Mesenchymal stem cell (in vitro differentiated cells and primary cell): ENCODE measurements at regions not wholly inside any gene's neighbourhood (a gene's known extent, or its start where the extent isn't known, plus 50 kb on each side); places are given as distances from the start of the nearest gene placed in this dataset.
A peak's percentile ranks its signal among the peaks of the same experiment; 100 is the strongest.

Source experiments
- DNase-seq: peaks from one replicate; pipeline ENCODE4 v3.0.0-alpha.2; 2013
- H2AFZ ChIP-seq: one replicate; pipeline ENCODE4 v1.6.1; 2013; ENCODE audit warnings: low read depth, mild to moderate bottlenecking, control low read depth, inconsistent platforms, low read length, moderate library complexity
- H2AK5ac ChIP-seq: 2 replicates; pipeline ENCODE4 v1.6.1; 2013; ENCODE audit warnings: low read length, moderate library complexity, mild to moderate bottlenecking, inconsistent platforms; ENCODE audit not compliant: severe bottlenecking
- H2BK120ac ChIP-seq: one replicate; pipeline ENCODE4 v1.6.1; 2013; ENCODE audit warnings: low read depth, mild to moderate bottlenecking, inconsistent platforms, low read length, moderate library complexity
- H2BK12ac ChIP-seq, 2 experiments: one replicate each; pipeline ENCODE4 v1.6.1; 2013; ENCODE audit warnings: inconsistent platforms in 2 of 2, low read length in 2 of 2, mild to moderate bottlenecking in 2 of 2, moderate library complexity in 2 of 2, control low read depth in 1 of 2
- H2BK15ac ChIP-seq: one replicate; pipeline ENCODE4 v1.6.1; 2013; ENCODE audit warnings: mild to moderate bottlenecking, low read depth, inconsistent platforms; ENCODE audit not compliant: poor library complexity, severe bottlenecking
- H2BK5ac ChIP-seq: 2 replicates; pipeline ENCODE4 v1.6.1; 2013; ENCODE audit warnings: low read depth, mild to moderate bottlenecking, low read length, control low read depth, inconsistent platforms; ENCODE audit not compliant: poor library complexity, severe bottlenecking
- H3K14ac ChIP-seq, 2 experiments: one replicate each; pipeline ENCODE4 v1.6.1; 2013; ENCODE audit warnings: inconsistent platforms in 2 of 2, low read length in 2 of 2, control low read depth in 1 of 2, mild to moderate bottlenecking in 1 of 2, moderate library complexity in 1 of 2
- H3K18ac ChIP-seq, 2 experiments: one replicate each; pipeline ENCODE4 v1.6.1; 2013; ENCODE audit warnings: inconsistent platforms in 2 of 2, low read length in 2 of 2, control low read depth in 1 of 2, low read depth in 1 of 2, mild to moderate bottlenecking in 1 of 2
- H3K23ac ChIP-seq, 2 experiments: one replicate each; pipeline ENCODE4 v1.6.1; 2013; ENCODE audit warnings: inconsistent platforms in 2 of 2, low read length in 2 of 2, mild to moderate bottlenecking in 2 of 2, moderate library complexity in 2 of 2, control low read depth in 1 of 2
- H3K27ac ChIP-seq: 2 replicates; pipeline ENCODE4 v1.5.1; 2013; ENCODE audit warnings: mild to moderate bottlenecking, moderate library complexity, low read length, control low read depth, inconsistent platforms; ENCODE audit not compliant: poor library complexity, severe bottlenecking
- H3K27me3 ChIP-seq, 2 experiments: 2 replicates each; pipeline versions ENCODE4 v1.6.1 to v1.7.0; 2013; ENCODE audit warnings: low read length in 2 of 2, mild to moderate bottlenecking in 2 of 2, moderate library complexity in 2 of 2, control low read depth in 1 of 2, inconsistent platforms in 1 of 2; ENCODE audit not compliant: control insufficient read depth in 1 of 2, insufficient read depth in 1 of 2
- H3K36me3 ChIP-seq, 2 experiments: 2 replicates each; pipeline versions ENCODE4 v1.6.1 to v1.7.0; 2013; ENCODE audit warnings: low read length in 2 of 2, control low read depth in 1 of 2, inconsistent platforms in 1 of 2, low read depth in 1 of 2, mild to moderate bottlenecking in 1 of 2; ENCODE audit not compliant: insufficient read depth in 2 of 2, control insufficient read depth in 1 of 2
- H3K4ac ChIP-seq, 2 experiments: one replicate each; pipeline ENCODE4 v1.6.1; 2013; ENCODE audit warnings: inconsistent platforms in 2 of 2, low read length in 2 of 2, mild to moderate bottlenecking in 2 of 2, moderate library complexity in 2 of 2, control low read depth in 1 of 2, low read depth in 1 of 2
- H3K4me1 ChIP-seq: 2 replicates; pipeline ENCODE4 v1.6.1; 2013; ENCODE audit warnings: low read depth, low read length, control low read depth; ENCODE audit not compliant: control insufficient read depth, insufficient read depth
- H3K4me2 ChIP-seq: 2 replicates; pipeline ENCODE4 v1.6.1; 2013; ENCODE audit warnings: low read length, mild to moderate bottlenecking, inconsistent platforms; ENCODE audit not compliant: poor library complexity, severe bottlenecking
- H3K4me3 ChIP-seq, 2 experiments: 2 replicates each; pipeline versions ENCODE4 v1.5.1 to v1.7.0; 2013; ENCODE audit warnings: low read length in 2 of 2, mild to moderate bottlenecking in 2 of 2, control low read depth in 1 of 2, low read depth in 1 of 2; ENCODE audit not compliant: insufficient read depth in 1 of 2
- H3K79me1 ChIP-seq: replicated peaks from 2 replicates; pipeline ENCODE4 v1.6.1; 2013; ENCODE audit warnings: mild to moderate bottlenecking, control low read depth, low read length, inconsistent platforms; ENCODE audit not compliant: poor library complexity, severe bottlenecking
- H3K9ac ChIP-seq: 2 replicates; pipeline ENCODE4 v1.7.0; 2013; ENCODE audit warnings: mild to moderate bottlenecking, low read length, moderate library complexity
- H3K9me3 ChIP-seq: 2 replicates; pipeline ENCODE4 v1.7.0; 2013; ENCODE audit warnings: mild to moderate bottlenecking, low read length; ENCODE audit not compliant: control insufficient read depth
- H4K8ac ChIP-seq: one replicate; pipeline ENCODE4 v1.6.1; 2013; ENCODE audit warnings: inconsistent platforms, mild to moderate bottlenecking, low read length, moderate library complexity
- H4K91ac ChIP-seq: one replicate; pipeline ENCODE4 v1.6.1; 2013; ENCODE audit warnings: mild to moderate bottlenecking, low read length, inconsistent platforms
- WGBS: methylation state at CpG from one replicate; pipeline ENCODE4 v1.1.7; 2013; ENCODE audit warnings: mixed read lengths; 5-methylcytosine and 5-hydroxymethylcytosine counted together

DNA sequence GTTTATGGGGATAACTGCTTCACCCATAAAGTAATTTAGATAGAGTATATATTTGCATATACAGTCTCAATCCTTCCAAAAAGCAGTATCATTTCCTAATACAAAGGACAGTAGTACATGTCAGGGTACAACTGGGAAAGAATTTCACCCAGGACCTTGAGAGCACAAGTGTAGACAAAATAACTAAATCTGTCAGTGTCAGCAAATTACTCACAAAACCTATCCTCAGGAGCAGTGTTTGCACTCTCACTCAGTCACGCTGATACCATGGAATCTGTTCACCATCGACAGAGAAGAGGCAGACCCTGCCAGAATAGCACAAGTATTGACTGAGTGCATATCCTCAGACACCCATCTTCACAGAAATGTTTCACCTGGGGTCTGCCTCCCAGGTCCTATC, 554.7 kb upstream of the PHF14 start:
- no peak overlapping the region for H2AFZ ChIP-seq
- H2BK15ac ChIP-seq: no peak overlapping the region
- no peaks in the 10 kb centered on the region for H3K27me3 ChIP-seq
- no peaks in the 10 kb centered on the region for H3K79me1 ChIP-seq
- H3K14ac ChIP-seq: no peak overlapping the region
- no peak overlapping the region for H3K4me3 ChIP-seq
- no peaks in the 10 kb centered on the region for H3K36me3 ChIP-seq
- no peaks in the 10 kb centered on the region for H3K9me3 ChIP-seq
- H3K4ac ChIP-seq: no peak overlapping the region
- H3K9ac ChIP-seq: no peak overlapping the region
- no peak overlapping the region for H4K8ac ChIP-seq
- H2BK12ac ChIP-seq: no peak overlapping the region
- no peak overlapping the region for H2BK120ac ChIP-seq
- no peak overlapping the region for H3K27ac ChIP-seq
- H4K91ac ChIP-seq: no peak overlapping the region
- DNase-seq: no peak
- no peak overlapping the region for H2AK5ac ChIP-seq
- no peak overlapping the region for H3K4me2 ChIP-seq
- H3K23ac ChIP-seq: no peak overlapping the region
- no peaks in the 10 kb centered on the region for H3K4me1 ChIP-seq
- H3K18ac ChIP-seq: no peak overlapping the region
- H2BK5ac ChIP-seq: no peak overlapping the region
- 68% methylated on average over 2 of the region's 2 CpGs for WGBS

DNA sequence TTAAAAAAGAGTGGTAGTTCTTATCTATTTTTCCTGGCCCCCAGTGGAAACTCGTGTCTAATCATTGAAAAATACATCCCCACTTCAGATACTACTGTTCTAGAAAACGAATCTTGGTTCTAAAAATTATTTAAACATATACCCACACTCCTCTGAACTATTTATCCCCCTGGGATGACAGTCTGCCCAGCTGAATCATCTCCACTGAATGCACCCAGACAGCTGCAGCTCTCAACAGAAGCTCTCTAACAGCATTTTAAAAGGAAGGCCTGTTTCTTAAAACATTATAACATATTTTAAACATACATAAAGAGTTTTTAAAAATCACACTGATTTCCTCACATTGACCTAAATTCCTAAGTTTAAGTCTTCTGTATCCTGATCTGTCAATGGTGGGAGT, 544.6 kb upstream of the PHF14 start:
- H4K91ac ChIP-seq: no peak overlapping the region
- H3K4me3 ChIP-seq: no peak overlapping the region
- H3K27me3 ChIP-seq: no peaks in the 10 kb centered on the region
- no peak overlapping the region for H3K14ac ChIP-seq
- H3K36me3 ChIP-seq: no peaks in the 10 kb centered on the region
- H3K18ac ChIP-seq: no peak overlapping the region
- no peaks in the 10 kb centered on the region for H3K4me1 ChIP-seq
- H2BK15ac ChIP-seq: no peak overlapping the region
- H2AFZ ChIP-seq: no peak overlapping the region
- no peak overlapping the region for H2AK5ac ChIP-seq
- WGBS: 17% methylated on average over 2 of the region's 2 CpGs
- no peak overlapping the region for H3K4me2 ChIP-seq
- H3K27ac ChIP-seq: no peak overlapping the region
- H2BK120ac ChIP-seq: no peak overlapping the region
- H3K9ac ChIP-seq: no peak overlapping the region
- no peak overlapping the region for H3K4ac ChIP-seq
- H4K8ac ChIP-seq: no peak overlapping the region
- H3K79me1 ChIP-seq: no peaks in the 10 kb centered on the region
- no peak for DNase-seq
- no peak overlapping the region for H2BK5ac ChIP-seq
- no peak overlapping the region for H2BK12ac ChIP-seq
- no peaks in the 10 kb centered on the region for H3K9me3 ChIP-seq
- H3K23ac ChIP-seq: no peak overlapping the region

DNA sequence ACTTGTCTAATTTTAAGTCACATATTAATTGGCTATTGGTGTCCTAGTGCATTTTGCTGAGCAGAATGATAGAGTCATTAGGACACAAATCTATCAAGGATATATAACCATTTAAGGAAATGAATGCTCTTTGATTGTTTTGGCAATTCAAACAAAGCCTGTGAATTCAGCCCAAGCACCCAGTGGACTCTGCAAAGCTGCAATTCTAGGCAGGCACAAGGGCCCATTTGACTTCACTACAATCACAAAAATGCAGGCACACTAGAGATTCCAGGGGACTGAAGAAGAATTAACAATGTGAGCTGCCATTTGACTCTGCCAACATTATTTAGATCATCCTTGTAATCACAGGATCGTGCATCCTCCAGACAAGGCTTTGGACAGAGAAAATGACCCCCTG, 544.2 kb upstream of the PHF14 start:
- H3K27ac ChIP-seq: no peak overlapping the region
- DNase-seq: no peak
- no peak overlapping the region for H2BK15ac ChIP-seq
- no peak overlapping the region for H2AFZ ChIP-seq
- H2BK5ac ChIP-seq: no peak overlapping the region
- H3K23ac ChIP-seq: no peak overlapping the region
- no peaks in the 10 kb centered on the region for H3K4me1 ChIP-seq
- no peak overlapping the region for H3K4me2 ChIP-seq
- H3K18ac ChIP-seq: no peak overlapping the region
- no peak overlapping the region for H2AK5ac ChIP-seq
- H3K9me3 ChIP-seq: no peaks in the 10 kb centered on the region
- no peak overlapping the region for H3K4me3 ChIP-seq
- no peak overlapping the region for H2BK120ac ChIP-seq
- no peaks in the 10 kb centered on the region for H3K27me3 ChIP-seq
- WGBS: 27% methylated on average over 1 of the region's 1 CpG
- no peak overlapping the region for H4K8ac ChIP-seq
- no peak overlapping the region for H2BK12ac ChIP-seq
- H4K91ac ChIP-seq: no peak overlapping the region
- H3K9ac ChIP-seq: no peak overlapping the region
- no peak overlapping the region for H3K4ac ChIP-seq
- H3K79me1 ChIP-seq: no peaks in the 10 kb centered on the region
- no peaks in the 10 kb centered on the region for H3K36me3 ChIP-seq
- H3K14ac ChIP-seq: no peak overlapping the region

- Histone ChIP-seq H3K9me3 (peaks cover 4% of the 10 kb centered on the region), H2BK15ac (no peak overlapping the region), H2AK5ac (no peak overlapping the region), H3K79me1 (no peaks in the 10 kb centered on the region), H4K91ac (no peak overlapping the region), H2BK120ac (no peak overlapping the region), H3K27me3 (no peaks in the 10 kb centered on the region), H3K23ac (no peak overlapping the region), H3K9ac (no peak overlapping the region), H3K36me3 (no peaks in the 10 kb centered on the region), H2AFZ (no peak overlapping the region), H3K27ac (no peak overlapping the region), H3K14ac (no peak overlapping the region), H2BK12ac (no peak overlapping the region), H4K8ac (no peak overlapping the region), H2BK5ac (no peak overlapping the region), H3K4me1 (no peaks in the 10 kb centered on the region), H3K4me3 (no peak overlapping the region), H3K4ac (no peak overlapping the region), H3K4me2 (no peak overlapping the region), H3K18ac (no peak overlapping the region)
- WGBS: 100% methylated on average over 2 of the region's 2 CpGs
- peak; percentile 2 for DNase-seq
Measured at GRCh38 chr7:10436302-10436701, 537.4 kb upstream of the PHF14 start.
